Neutrophil (primary cell): ENCODE measurements at regions not wholly inside any gene's neighbourhood (a gene's known extent, or its start where the extent isn't known, plus 50 kb on each side); places are given as distances from the start of the nearest gene placed in this dataset.

ENCODE experiments used
- H3K27ac ChIP-seq: fragments of 200-600 bp; sonication (generic); 2 replicates; pipeline ENCODE4 v1.5.1; 2016; ENCODE audit warnings: mild to moderate bottlenecking, moderate library complexity
- H3K27me3 ChIP-seq: fragments of 200-600 bp; sonication (generic); 2 replicates; pipeline ENCODE4 v1.6.0; 2016; ENCODE audit warnings: mild to moderate bottlenecking
- H3K36me3 ChIP-seq: fragments of 200-600 bp; sonication (generic); 2 replicates; pipeline ENCODE4 v1.5.1; 2017
- H3K4me1 ChIP-seq, 2 experiments: fragments of 200-600 bp in 1 of 2; sonication (generic) in 1 of 2; 1 replicate in 1 of 2; 2 replicates in 1 of 2; pipeline versions ENCODE4 v1.5.1 to v1.6.1; 2013 to 2016; ENCODE audit warnings: low read depth in 1 of 2, low read length in 1 of 2, mild to moderate bottlenecking in 1 of 2, moderate library complexity in 1 of 2; ENCODE audit not compliant: control insufficient read depth in 1 of 2, insufficient read depth in 1 of 2
- H3K4me3 ChIP-seq, 2 experiments: fragments of 200-600 bp in 1 of 2; sonication (generic) in 1 of 2; 1 replicate in 1 of 2; 2 replicates in 1 of 2; pipeline ENCODE4 v1.5.1; 2013 to 2016; ENCODE audit warnings: low read depth in 1 of 2, low read length in 1 of 2, mild to moderate bottlenecking in 1 of 2, moderate library complexity in 1 of 2
- H3K9me3 ChIP-seq: fragments of 200-600 bp; sonication (generic); 2 replicates; pipeline ENCODE4 v1.5.1; 2016
- TF ChIP-seq, protein P1 (sequence below): fragments of 200-600 bp; sonication (generic); IDR thresholded peaks from 2 replicates; pipeline ENCODE4 v1.5.1; 2016; ENCODE audit warnings: antibody characterized with exemption

GRCh38 chr21:15592957-15593356 lies 136.8 kb upstream of the USP25 start:
- TF ChIP-seq, protein P1, sequence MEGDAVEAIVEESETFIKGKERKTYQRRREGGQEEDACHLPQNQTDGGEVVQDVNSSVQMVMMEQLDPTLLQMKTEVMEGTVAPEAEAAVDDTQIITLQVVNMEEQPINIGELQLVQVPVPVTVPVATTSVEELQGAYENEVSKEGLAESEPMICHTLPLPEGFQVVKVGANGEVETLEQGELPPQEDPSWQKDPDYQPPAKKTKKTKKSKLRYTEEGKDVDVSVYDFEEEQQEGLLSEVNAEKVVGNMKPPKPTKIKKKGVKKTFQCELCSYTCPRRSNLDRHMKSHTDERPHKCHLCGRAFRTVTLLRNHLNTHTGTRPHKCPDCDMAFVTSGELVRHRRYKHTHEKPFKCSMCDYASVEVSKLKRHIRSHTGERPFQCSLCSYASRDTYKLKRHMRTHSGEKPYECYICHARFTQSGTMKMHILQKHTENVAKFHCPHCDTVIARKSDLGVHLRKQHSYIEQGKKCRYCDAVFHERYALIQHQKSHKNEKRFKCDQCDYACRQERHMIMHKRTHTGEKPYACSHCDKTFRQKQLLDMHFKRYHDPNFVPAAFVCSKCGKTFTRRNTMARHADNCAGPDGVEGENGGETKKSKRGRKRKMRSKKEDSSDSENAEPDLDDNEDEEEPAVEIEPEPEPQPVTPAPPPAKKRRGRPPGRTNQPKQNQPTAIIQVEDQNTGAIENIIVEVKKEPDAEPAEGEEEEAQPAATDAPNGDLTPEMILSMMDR: no peak
- no peaks in the 10 kb centered on the region for H3K9me3 ChIP-seq
- no peaks in the 10 kb centered on the region for H3K4me1 ChIP-seq
- H3K27ac ChIP-seq: no peak overlapping the region
- no peak overlapping the region for H3K4me3 ChIP-seq
- no peaks in the 10 kb centered on the region for H3K27me3 ChIP-seq
- H3K36me3 ChIP-seq: no peaks in the 10 kb centered on the region

DNA sequence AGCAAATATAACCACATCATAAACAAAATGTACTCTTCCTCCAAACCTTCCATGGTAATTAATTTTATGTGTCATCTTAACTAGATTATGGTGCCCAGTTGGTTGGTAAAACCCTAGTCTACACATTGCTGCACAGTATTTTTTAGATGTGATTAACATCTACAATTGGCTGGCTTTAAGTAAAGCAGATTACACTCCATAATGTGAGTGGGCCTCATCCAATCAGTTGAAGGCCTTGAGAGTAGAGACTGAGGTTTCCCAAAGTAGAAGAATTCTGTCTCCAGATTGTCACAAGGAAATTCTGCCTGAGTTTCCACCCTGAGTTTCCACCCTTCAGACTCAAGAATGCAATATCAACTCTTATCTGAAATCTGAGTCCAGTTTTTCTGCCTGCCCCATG lies 128.4 kb upstream of the USP25 start:
- Histone ChIP-seq H3K4me1 (no peaks in the 10 kb centered on the region), H3K9me3 (no peaks in the 10 kb centered on the region), H3K36me3 (no peaks in the 10 kb centered on the region), H3K27me3 (no peaks in the 10 kb centered on the region), H3K27ac (no peak overlapping the region), H3K4me3 (no peak overlapping the region)
- TF ChIP-seq, protein P1: no peak

DNA sequence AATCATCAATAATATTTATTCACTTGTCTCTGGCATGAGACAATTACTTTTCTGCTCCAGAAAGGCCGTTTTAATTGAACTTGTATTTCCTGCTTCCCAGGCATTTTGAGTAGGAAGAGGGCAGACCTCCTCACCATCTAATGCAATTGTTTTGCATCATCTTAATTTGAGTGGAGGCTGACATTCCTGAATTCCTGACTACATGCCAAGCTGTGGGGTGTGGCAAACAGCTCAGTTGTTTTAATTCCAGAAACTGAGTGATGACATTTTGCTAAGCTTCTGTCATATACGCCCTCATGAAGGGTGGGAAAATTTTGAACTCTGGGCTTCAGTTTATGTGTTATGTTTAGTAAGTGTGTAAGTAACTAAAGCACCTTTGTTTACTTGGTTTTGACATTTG lies 125.4 kb upstream of the USP25 start:
- Histone ChIP-seq H3K4me3 (no peak overlapping the region), H3K27me3 (no peaks in the 10 kb centered on the region), H3K27ac (no peak overlapping the region), H3K4me1 (no peaks in the 10 kb centered on the region), H3K9me3 (no peaks in the 10 kb centered on the region), H3K36me3 (no peaks in the 10 kb centered on the region)
- TF ChIP-seq, protein P1: no peak

DNA sequence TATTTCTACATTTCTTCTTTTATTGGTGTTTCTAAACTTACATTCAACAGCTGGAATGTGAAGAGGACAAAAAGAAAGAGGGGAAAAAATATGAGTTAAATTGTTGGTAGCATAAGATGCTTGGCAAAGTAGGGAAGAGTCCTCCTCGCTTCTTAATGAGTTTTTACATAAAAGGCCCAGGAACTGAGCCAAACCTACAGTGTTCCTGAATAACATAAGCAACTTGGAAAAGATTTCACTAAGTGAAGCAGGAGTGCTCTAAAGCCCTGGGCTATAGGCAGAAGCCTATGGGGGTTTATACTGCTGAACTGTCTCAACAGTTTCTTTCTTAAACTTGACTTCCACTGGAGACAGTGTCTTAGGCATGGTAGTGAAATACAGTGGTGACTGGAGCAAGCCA lies 115.0 kb upstream of the USP25 start:
- Histone ChIP-seq H3K36me3 (no peaks in the 10 kb centered on the region), H3K27me3 (no peaks in the 10 kb centered on the region), H3K27ac (no peak overlapping the region), H3K9me3 (no peaks in the 10 kb centered on the region), H3K4me3 (no peak overlapping the region), H3K4me1 (no peaks in the 10 kb centered on the region)
- TF ChIP-seq, protein P1: no peak

- Histone ChIP-seq H3K36me3 (no peaks in the 10 kb centered on the region), H3K27ac (no peak overlapping the region), H3K4me1 (no peaks in the 10 kb centered on the region), H3K4me3 (no peak overlapping the region), H3K9me3 (no peaks in the 10 kb centered on the region), H3K27me3 (no peaks in the 10 kb centered on the region)
- TF ChIP-seq, protein P1: no peak
Observed at GRCh38 chr21:15616864-15617574, 112.8 kb upstream of the USP25 start.
